Lower leg skin (tissue), 3 donors: ENCODE measurements at regions not wholly inside any gene's neighbourhood (a gene's known extent, or its start where the extent isn't known, plus 50 kb on each side); places are given as distances from the start of the nearest gene placed in this dataset.

Experiments
- CTCF ChIP-seq, 3 donors: fragments of 450-650 bp; IDR thresholded peaks; one replicate each; pipeline ENCODE4 v1.5.1; 2016; ENCODE audit warnings: antibody characterized with exemption in 3 of 3, mild to moderate bottlenecking in 3 of 3, moderate library complexity in 2 of 3
- POLR2A ChIP-seq, 2 donors: fragments of 450-650 bp; IDR thresholded peaks; one replicate each; pipeline ENCODE4 v1.6.1; 2016 to 2017; ENCODE audit warnings: antibody characterized with exemption in 2 of 2, mild to moderate bottlenecking in 1 of 2, moderate library complexity in 1 of 2

GRCh38 chr18:2387588-2387987 lies 183.7 kb downstream of the METTL4 start:
- TF ChIP-seq CTCF (IDR thresholded peaks at IDR 0.05) (no peak), POLR2A (IDR thresholded peaks at IDR 0.05) (no peak)
